ENCODE measurements at regions not wholly inside any gene's neighbourhood (a gene's known extent, or its start where the extent isn't known, plus 50 kb on each side); places are given as distances from the start of the nearest gene placed in this dataset.
A peak's percentile ranks its signal among the peaks of the same experiment; 100 is the strongest.

DNA sequence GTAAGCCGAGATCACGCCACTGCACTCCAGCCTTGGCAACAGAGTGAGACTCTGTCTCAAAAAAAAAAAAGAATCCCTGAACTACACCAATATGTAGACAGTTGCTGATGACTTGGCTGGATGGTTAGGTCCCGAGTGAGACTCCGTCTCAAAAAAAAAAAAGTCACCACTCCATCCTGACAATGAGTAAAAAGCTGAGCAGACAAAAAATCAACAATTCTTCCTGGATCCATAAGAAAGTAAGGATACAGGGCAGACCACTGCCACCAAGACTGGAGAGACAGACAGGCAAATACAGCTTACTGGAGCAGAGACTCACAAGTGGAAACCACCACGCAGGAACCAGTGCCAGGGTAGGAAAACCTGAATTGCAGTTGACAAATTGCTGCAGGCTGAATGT lies 67.1 kb upstream of the ERCC4 start:
- no peak for DNase-seq (ENCODE audit: low read depth)
- TF ChIP-seq, protein P1, sequence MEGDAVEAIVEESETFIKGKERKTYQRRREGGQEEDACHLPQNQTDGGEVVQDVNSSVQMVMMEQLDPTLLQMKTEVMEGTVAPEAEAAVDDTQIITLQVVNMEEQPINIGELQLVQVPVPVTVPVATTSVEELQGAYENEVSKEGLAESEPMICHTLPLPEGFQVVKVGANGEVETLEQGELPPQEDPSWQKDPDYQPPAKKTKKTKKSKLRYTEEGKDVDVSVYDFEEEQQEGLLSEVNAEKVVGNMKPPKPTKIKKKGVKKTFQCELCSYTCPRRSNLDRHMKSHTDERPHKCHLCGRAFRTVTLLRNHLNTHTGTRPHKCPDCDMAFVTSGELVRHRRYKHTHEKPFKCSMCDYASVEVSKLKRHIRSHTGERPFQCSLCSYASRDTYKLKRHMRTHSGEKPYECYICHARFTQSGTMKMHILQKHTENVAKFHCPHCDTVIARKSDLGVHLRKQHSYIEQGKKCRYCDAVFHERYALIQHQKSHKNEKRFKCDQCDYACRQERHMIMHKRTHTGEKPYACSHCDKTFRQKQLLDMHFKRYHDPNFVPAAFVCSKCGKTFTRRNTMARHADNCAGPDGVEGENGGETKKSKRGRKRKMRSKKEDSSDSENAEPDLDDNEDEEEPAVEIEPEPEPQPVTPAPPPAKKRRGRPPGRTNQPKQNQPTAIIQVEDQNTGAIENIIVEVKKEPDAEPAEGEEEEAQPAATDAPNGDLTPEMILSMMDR (IDR thresholded peaks at IDR 0.05; ENCODE audit: insufficient read depth, low read length, severe bottlenecking) = no peak
- no peak for FAIRE-seq
- H3K4me3 ChIP-seq (ENCODE audit: low read depth, low read length) = no peak overlapping the region
- no peaks in the 10 kb centered on the region for H3K36me3 ChIP-seq (ENCODE audit: control insufficient read depth, insufficient read depth, low read length)
- H3K27me3 ChIP-seq (ENCODE audit: control insufficient read depth, insufficient read depth, low read length) = no peaks in the 10 kb centered on the region

DNA sequence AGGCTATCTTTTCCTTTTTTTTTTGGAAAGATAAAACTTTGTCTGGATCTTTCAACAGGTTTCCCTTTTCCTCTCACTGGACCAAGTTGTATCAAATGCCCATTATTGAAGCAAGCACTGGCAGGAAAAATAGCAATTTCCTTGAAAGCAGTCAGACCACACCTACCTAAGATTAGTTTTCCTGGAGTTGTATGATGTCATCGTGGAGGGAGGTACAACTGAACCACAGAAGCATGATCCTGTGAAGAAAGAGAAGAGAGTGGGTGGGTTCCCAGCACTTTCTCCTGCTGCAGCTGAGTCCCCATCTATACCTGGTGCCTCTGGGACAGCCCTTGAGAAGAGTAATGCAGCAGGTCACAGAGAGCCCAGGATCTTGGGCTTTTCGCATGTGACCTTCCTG lies 63.6 kb upstream of the ERCC4 start:
- TF ChIP-seq, protein P1 (IDR thresholded peaks at IDR 0.05; ENCODE audit: insufficient read depth, low read length, severe bottlenecking) = no peak
- no peak for FAIRE-seq
- peak; percentile 7 for DNase-seq (ENCODE audit: low read depth)
- no peaks in the 10 kb centered on the region for H3K36me3 ChIP-seq (ENCODE audit: control insufficient read depth, insufficient read depth, low read length)
- H3K27me3 ChIP-seq (ENCODE audit: control insufficient read depth, insufficient read depth, low read length) = no peaks in the 10 kb centered on the region
- H3K4me3 ChIP-seq (ENCODE audit: low read depth, low read length) = no peak overlapping the region

DNA sequence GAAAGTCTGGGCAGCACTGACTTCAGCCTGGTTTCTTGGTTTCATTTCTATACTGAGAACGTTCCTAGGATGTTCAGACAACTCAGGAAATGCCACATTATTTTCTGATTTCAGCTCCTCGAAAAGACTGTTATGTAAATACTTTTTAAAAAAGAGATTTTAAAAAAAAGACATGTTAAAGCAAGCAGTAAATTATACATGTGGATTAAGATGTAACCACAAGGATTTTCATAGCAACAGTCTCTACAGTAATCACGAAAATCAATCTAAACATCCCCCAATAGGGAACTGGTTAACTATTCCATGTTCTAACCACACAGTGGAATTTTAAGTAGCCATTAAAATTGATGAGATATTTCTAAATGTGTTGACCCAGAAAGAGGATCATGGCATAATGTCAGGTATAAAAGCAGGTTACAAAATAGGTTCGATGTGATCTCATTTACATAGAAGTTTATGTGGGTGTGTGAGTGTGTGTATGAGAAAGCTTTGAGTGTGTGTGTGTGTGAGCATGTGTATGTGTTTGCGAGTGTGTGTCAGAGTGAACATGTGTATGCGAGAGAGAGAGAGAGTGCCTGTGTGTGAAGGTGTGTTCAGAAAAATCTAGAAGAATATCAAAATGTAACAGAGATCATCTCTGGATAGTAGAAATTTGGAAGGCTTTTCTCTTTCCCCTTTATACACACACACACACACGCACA lies 63.0 kb upstream of the ERCC4 start:
- TF ChIP-seq, protein P1 (IDR thresholded peaks at IDR 0.05; ENCODE audit: insufficient read depth, low read length, severe bottlenecking) = no peak
- H3K4me3 ChIP-seq (ENCODE audit: low read depth, low read length) = no peak overlapping the region
- DNase-seq (ENCODE audit: low read depth) (no peak), FAIRE-seq (no peak)
- no peaks in the 10 kb centered on the region for H3K27me3 ChIP-seq (ENCODE audit: control insufficient read depth, insufficient read depth, low read length)
- H3K36me3 ChIP-seq (ENCODE audit: control insufficient read depth, insufficient read depth, low read length) = no peaks in the 10 kb centered on the region

DNA sequence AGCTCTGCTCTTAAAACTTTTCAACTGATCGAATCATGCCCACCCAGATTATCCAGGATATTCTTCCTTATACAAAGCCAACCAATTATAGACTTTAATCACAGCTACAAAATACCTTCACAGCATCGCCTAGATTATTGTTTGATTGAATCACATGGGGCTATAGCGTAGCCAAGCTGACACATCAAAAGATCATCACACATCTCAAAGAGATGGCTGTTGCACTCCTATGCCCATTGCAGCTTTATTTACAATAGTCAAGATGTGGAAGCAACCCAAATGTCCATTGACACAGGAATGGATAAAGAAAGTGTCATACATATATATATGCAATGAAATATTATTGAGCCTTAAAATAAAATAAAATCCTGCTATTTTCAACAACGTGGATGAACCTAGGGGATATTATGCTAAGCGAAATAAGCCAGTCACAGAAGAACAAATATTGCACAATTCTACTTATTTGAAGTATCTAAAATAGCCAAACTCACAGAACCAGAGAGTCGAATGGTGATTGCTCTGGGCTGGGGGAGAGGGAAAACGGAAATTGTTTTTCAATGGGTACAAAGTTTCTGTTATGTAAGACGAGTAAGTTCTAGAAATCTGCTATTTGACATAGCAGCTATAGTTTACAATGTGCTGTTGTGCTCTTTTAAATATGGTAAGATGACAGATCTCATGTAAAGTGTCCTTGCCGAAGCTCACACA lies 60.9 kb upstream of the ERCC4 start:
- no peak overlapping the region for H3K4me3 ChIP-seq (ENCODE audit: low read depth, low read length)
- FAIRE-seq (no peak), DNase-seq (ENCODE audit: low read depth) (no peak)
- H3K27me3 ChIP-seq (ENCODE audit: control insufficient read depth, insufficient read depth, low read length) = no peaks in the 10 kb centered on the region
- no peaks in the 10 kb centered on the region for H3K36me3 ChIP-seq (ENCODE audit: control insufficient read depth, insufficient read depth, low read length)
- TF ChIP-seq, protein P1 (IDR thresholded peaks at IDR 0.05; ENCODE audit: insufficient read depth, low read length, severe bottlenecking) = no peak

DNA sequence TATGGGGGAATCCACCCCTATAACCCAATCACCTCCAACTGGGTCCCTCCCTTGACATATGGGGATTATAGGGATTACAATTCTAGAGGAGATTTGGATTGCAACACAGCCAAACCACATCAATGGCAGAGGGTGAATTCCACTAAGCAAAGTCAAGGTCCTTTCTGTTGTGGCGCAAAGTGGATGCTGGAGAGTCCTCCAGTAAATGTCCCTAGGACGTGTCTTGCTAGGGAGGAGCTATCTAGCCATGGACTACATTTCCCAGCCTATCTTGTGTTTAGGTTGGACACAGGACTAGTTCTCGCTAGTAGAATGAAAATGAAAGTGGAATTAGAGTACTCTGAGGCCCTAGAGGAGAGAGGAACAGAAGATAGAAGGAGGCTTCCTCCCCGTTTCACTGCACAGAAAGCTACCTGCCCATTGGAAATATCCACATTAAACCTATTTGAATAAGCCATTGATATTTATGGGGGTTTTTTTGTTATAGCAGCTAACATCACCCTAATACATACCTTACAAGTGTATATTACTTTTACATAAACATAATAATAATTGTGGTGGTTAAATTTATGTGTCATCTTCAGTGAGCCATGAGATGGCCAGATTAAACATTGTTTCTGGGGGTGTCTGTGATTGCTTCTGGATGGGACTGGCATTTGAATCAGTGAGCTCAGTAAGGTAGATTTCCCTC lies 56.7 kb upstream of the ERCC4 start:
- no peaks in the 10 kb centered on the region for H3K36me3 ChIP-seq (ENCODE audit: control insufficient read depth, insufficient read depth, low read length)
- no peak for FAIRE-seq
- H3K4me3 ChIP-seq (ENCODE audit: low read depth, low read length) = no peak overlapping the region
- DNase-seq (ENCODE audit: low read depth) = no peak
- H3K27me3 ChIP-seq (ENCODE audit: control insufficient read depth, insufficient read depth, low read length) = no peaks in the 10 kb centered on the region
- TF ChIP-seq, protein P1 (IDR thresholded peaks at IDR 0.05; ENCODE audit: insufficient read depth, low read length, severe bottlenecking) = no peak

All from bronchial epithelial cell (primary cell).